ENCODE measurements at regions not wholly inside any gene's neighbourhood (a gene's known extent, or its start where the extent isn't known, plus 50 kb on each side); places are given as distances from the start of the nearest gene placed in this dataset.

DNA sequence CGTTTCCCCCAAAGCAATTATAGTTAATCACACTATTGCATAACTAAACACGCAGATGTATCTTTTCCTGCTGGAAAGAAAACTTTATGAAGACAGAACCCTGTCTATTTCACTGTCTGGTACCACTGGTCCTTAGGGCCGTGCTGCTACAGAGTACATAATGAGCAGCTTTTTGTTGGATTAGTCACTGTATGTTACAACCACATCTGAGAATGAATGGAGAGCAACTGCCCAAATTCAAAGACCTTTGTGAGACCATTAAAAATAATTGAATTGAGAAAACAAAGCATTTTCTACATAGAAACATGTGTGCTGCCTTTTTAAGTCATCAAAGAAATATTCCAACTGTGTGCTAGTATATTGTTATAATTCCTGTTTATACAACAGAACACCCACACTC is 111.3 kb upstream of the SORCS1 start:
- TF ChIP-seq POLR2AphosphoS5 (IDR thresholded peaks at IDR 0.05; ENCODE audit: borderline replicate concordance, low read depth, low read length) (no peak), EZH2 (IDR thresholded peaks at IDR 0.05) (no peak)

All from SK-N-MC (cell line).